ENCODE measurements at regions not wholly inside any gene's neighbourhood (a gene's known extent, or its start where the extent isn't known, plus 50 kb on each side); places are given as distances from the start of the nearest gene placed in this dataset.

DNA sequence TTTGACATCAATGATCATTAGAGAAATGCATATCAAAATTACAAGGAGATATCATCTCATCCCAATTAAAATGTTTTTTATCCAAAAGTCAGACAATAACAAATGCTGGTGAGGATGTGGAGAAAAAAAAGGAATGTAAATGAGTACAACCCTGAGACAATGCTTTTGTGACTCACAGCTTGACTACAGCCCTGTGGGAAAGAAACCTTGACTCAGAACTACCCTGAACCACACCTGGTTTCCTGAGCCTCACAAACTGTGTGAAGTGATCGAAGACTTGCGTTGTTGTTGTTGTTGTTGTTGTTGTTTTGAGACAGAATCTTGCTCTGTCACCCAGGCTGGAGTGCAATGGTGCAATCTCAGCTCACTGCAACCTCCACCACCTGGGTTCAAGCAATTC lies 266.6 kb upstream of the MYT1L start:
- TF ChIP-seq, protein P1, sequence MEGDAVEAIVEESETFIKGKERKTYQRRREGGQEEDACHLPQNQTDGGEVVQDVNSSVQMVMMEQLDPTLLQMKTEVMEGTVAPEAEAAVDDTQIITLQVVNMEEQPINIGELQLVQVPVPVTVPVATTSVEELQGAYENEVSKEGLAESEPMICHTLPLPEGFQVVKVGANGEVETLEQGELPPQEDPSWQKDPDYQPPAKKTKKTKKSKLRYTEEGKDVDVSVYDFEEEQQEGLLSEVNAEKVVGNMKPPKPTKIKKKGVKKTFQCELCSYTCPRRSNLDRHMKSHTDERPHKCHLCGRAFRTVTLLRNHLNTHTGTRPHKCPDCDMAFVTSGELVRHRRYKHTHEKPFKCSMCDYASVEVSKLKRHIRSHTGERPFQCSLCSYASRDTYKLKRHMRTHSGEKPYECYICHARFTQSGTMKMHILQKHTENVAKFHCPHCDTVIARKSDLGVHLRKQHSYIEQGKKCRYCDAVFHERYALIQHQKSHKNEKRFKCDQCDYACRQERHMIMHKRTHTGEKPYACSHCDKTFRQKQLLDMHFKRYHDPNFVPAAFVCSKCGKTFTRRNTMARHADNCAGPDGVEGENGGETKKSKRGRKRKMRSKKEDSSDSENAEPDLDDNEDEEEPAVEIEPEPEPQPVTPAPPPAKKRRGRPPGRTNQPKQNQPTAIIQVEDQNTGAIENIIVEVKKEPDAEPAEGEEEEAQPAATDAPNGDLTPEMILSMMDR (IDR thresholded peaks at IDR 0.05; ENCODE audit: low read depth, low read length), result no peak
- DNase-seq (ENCODE audit: extremely low read depth, low read depth), result no peak

DNA sequence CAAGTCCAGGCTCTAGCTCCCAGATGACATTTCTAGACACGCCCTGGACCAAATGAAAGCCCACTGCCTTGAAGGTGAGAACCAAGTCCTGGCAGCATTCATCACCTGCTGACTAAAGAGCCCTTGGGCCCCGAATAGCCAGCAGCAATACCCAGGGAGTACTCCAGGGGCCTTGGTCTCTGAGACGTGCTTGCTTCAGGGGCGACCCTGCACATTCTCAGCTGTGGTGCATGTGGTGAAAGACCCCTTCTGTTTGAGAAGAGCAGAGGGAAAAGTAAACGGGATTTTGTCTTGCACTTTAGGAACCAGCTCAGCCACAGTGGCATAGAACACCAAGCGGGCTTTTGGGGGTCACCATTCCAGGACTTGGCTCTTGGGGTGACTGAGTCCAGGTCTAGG lies 260.5 kb upstream of the MYT1L start:
- TF ChIP-seq, protein P1 (IDR thresholded peaks at IDR 0.05; ENCODE audit: low read depth, low read length), result no peak
- no peak for DNase-seq (ENCODE audit: extremely low read depth, low read depth)

DNA sequence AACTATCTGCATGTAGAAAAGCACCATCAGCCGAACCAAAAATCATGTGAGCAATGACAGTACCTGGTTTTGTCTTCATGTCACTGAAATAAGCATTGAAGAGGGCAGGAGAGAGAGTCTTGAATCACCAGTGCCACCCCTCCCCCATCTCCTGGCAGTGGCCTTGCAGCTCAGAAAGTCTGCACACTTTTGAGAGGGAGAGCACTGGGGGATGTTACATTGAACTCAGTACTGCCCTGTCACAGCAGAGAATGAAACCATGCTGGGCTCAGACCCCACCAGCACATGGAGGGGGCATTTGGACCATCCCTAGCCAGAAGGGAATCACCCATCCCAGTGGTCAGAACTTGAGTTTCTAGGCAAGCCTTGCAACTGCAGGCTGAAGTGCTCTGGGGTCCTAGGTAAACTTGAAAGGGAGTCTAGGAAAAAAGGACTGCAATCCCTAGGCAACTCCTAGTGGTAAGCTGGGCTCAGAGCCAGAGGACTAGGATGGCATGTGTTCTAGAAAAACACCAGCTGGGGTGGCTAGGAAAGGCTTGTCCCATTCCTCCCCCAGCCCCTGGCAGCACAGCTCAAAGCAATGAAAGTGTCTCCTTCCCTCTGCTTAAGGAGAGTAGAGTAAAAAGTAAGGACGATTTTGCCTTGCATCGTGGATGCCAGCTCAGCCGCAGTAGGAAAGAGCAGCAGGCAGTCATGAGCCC lies 259.9 kb upstream of the MYT1L start:
- TF ChIP-seq, protein P1 (IDR thresholded peaks at IDR 0.05; ENCODE audit: low read depth, low read length), result no peak
- no peak for DNase-seq (ENCODE audit: extremely low read depth, low read depth)

DNA sequence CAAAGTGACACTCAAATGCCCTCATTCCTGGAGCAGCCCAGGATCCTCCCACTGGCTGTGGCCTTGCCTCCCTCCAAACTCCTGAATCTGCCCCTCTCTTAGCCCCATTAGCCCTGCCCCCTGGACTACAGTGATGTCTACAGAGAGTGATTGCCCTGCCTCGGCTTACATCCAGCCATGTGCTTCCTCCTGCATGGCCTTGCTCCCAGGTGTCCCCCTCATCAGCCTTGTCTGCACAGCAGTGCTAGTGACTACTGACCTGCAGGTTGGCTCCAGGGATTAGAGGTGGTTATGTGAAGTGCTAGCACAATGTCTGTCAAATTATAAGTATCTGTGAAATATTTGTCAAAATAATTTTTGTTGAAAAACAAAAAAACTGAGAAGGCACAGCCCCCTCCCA lies 259.1 kb upstream of the MYT1L start:
- TF ChIP-seq, protein P1 (IDR thresholded peaks at IDR 0.05; ENCODE audit: low read depth, low read length), result no peak
- no peak for DNase-seq (ENCODE audit: extremely low read depth, low read depth)

DNA sequence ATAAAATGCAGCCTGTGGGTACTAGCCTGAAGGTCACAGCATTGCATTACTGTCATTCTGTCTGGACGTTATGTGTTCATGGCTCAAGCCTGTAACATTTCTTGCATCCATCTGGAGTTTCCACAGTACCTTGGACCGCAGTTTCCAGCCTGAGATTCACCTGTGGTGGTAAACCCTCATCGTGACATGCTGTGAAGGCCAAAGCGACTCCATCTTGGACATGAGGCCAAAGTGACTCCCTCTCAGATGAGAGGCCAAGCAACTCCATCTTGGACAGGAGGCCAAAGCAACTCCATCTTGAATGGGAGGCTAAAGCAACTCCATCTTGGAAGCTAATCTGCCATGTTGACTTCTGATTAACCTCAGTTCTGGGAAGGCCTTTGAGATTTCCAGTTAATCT lies 257.7 kb upstream of the MYT1L start:
- TF ChIP-seq, protein P1 (IDR thresholded peaks at IDR 0.05; ENCODE audit: low read depth, low read length), result no peak
- no peak for DNase-seq (ENCODE audit: extremely low read depth, low read depth)

DNA sequence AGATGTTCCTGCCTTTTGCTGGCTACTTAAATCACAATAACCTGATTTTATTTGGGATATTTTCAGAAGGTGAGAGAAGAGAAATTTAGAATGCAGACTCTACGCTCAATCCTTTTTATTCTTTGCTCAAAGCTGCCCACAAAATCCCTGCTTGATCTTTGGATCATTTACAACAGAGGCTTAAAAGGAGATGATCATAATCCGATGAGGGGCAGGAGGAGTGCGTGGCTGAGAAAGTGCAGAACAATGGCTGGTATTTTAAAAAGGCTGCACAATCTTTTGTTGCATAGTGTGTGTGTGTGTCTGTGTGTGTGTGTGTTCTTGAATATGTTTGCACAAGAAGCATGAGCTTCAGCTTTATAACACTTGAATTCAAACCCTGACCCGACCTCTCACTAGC lies 256.3 kb upstream of the MYT1L start:
- TF ChIP-seq, protein P1 (IDR thresholded peaks at IDR 0.05; ENCODE audit: low read depth, low read length), result no peak
- no peak for DNase-seq (ENCODE audit: extremely low read depth, low read depth)

DNA sequence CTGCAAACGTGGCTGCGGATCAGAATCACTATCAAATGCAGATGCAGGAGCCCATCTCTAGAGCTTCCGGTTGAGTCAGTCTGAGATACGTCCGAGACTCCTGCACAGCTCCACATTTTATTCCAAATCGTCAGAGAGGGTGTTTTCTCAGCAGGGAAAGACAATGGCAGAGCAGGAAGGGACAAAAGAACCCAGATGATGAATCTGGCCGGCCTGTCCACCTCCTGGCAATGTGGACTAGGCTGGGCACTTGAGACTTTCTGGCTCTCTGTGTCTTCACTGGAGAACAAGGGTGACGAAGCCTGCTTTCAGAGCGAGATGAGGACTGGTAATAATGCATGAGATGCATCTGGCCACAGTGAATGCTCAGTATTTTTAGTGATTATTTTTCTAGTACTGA lies 255.9 kb upstream of the MYT1L start:
- TF ChIP-seq, protein P1 (IDR thresholded peaks at IDR 0.05; ENCODE audit: low read depth, low read length), result no peak
- no peak for DNase-seq (ENCODE audit: extremely low read depth, low read depth)

Measured in AG09319 (cell line).